SK-N-SH (cell line): ENCODE measurements at regions not wholly inside any gene's neighbourhood (a gene's known extent, or its start where the extent isn't known, plus 50 kb on each side); places are given as distances from the start of the nearest gene placed in this dataset.

ENCODE experiments used
- CTCF ChIA-PET: fragments of 300-600, 350-600 bp; formaldehyde crosslinking; extraction: SDS; loops from one replicate; lab custom pipeline; 2021; lab: Yijun Ruan, JAX
- POLR2A ChIA-PET: fragments of 350-600 bp; sonication (Branson Sonifier 250); formaldehyde crosslinking; extraction: SDS; loops from one replicate; lab custom pipeline; 2020; ENCODE audit warnings: antibody characterized with exemption, inconsistent platforms; lab: Yijun Ruan, JAX
- DNase-seq: peaks from one replicate; pipeline ENCODE4 v3.0.0; 2012
- H2AFZ ChIP-seq: fragments of 200-600 bp; sonication (generic); 2 replicates; pipeline ENCODE4 v1.8.1; 2016; ENCODE audit warnings: antibody characterized with exemption, mild to moderate bottlenecking, low read depth
- H3F3A ChIP-seq: fragments of 200-600 bp; sonication (generic); replicated peaks from 2 replicates; pipeline ENCODE3; 2016; ENCODE audit warnings: antibody characterized with exemption, mild to moderate bottlenecking; ENCODE audit not compliant: insufficient read depth
- H3K27ac ChIP-seq, 2 experiments: fragments of 200-500 bp in 1 of 2; fragments of 200-600 bp in 1 of 2; sonication (Bioruptor generic) in 1 of 2; sonication (generic), shearing (Covaris generic) in 1 of 2; 2 replicates each; pipeline versions ENCODE4 v1.5.1 to v1.6.1; 2014 to 2016; ENCODE audit warnings: low read depth in 2 of 2, inconsistent platforms in 1 of 2, low read length in 1 of 2, mild to moderate bottlenecking in 1 of 2, mixed read lengths in 1 of 2
- H3K27me3 ChIP-seq: fragments of 200-600 bp; sonication (generic), shearing (Covaris generic); 2 replicates; pipeline ENCODE4 v1.6.1; 2016; ENCODE audit warnings: mixed run types; ENCODE audit not compliant: insufficient read depth
- H3K36me3 ChIP-seq, 2 experiments: fragments of 200-500 bp in 1 of 2; fragments of 200-600 bp in 1 of 2; sonication (Bioruptor generic) in 1 of 2; sonication (generic) in 1 of 2; replicated peaks in 1 of 2; 2 replicates each; pipeline versions ENCODE3 to v1.5.1; 2014 to 2016; ENCODE audit warnings: low read length in 1 of 2, mild to moderate bottlenecking in 1 of 2; ENCODE audit not compliant: insufficient read depth in 2 of 2, control insufficient read depth in 1 of 2
- H3K4me1 ChIP-seq, 2 experiments: fragments of 200-500 bp in 1 of 2; fragments of 200-600 bp in 1 of 2; sonication (Bioruptor generic) in 1 of 2; sonication (generic), shearing (Covaris generic) in 1 of 2; 2 replicates each; pipeline versions ENCODE4 v1.5.1 to v1.6.1; 2014 to 2016; ENCODE audit warnings: low read depth in 1 of 2, low read length in 1 of 2, mixed run types in 1 of 2; ENCODE audit not compliant: insufficient read depth in 2 of 2, control insufficient read depth in 1 of 2
- H3K4me2 ChIP-seq: fragments of 200-600 bp; sonication (generic), shearing (Covaris generic); 2 replicates; pipeline ENCODE4 v1.6.1; 2017; ENCODE audit warnings: mixed run types
- H3K4me3 ChIP-seq, 2 experiments: fragments of 200-500 bp in 1 of 2; fragments of 200-600 bp in 1 of 2; sonication (Bioruptor generic) in 1 of 2; sonication (generic), shearing (Covaris generic) in 1 of 2; 2 replicates each; pipeline versions ENCODE4 v1.5.1 to v1.8.1; 2014 to 2016; ENCODE audit warnings: low read depth in 2 of 2, inconsistent platforms in 1 of 2, low read length in 1 of 2, mild to moderate bottlenecking in 1 of 2, mixed read lengths in 1 of 2, moderate library complexity in 1 of 2
- H3K79me2 ChIP-seq: fragments of 200-600 bp; sonication (generic); 2 replicates; pipeline ENCODE4 v1.8.1; 2017; ENCODE audit warnings: mild to moderate bottlenecking; ENCODE audit not compliant: insufficient read depth
- H3K9ac ChIP-seq: fragments of 200-600 bp; sonication (generic); 2 replicates; pipeline ENCODE4 v1.6.1; 2017; ENCODE audit warnings: mixed run types
- H3K9me2 ChIP-seq: fragments of 200-600 bp; sonication (generic); 2 replicates; pipeline ENCODE4 v1.6.1; 2017; ENCODE audit warnings: mixed run types
- H3K9me3 ChIP-seq: fragments of 200-600 bp; sonication (generic); 2 replicates; pipeline ENCODE4 v1.6.1; 2017; ENCODE audit warnings: mixed run types, mild to moderate bottlenecking, moderate library complexity
- H4K20me1 ChIP-seq: fragments of 200-600 bp; sonication (generic); 2 replicates; pipeline ENCODE4 v1.6.1; 2017; ENCODE audit warnings: mild to moderate bottlenecking, mixed run types; ENCODE audit not compliant: insufficient read depth
- ELF1 ChIP-seq: IDR thresholded peaks from 2 replicates; pipeline ENCODE4 v1.4.0; 2012
- EZH2phosphoT487 ChIP-seq: fragments of 200-600 bp; sonication (generic); IDR thresholded peaks from 2 replicates; pipeline ENCODE4 v1.6.1; 2017; ENCODE audit warnings: low read depth, mixed run types, mild to moderate bottlenecking, antibody characterized with exemption, moderate library complexity, borderline replicate concordance
- FOSL2 ChIP-seq: IDR thresholded peaks from 2 replicates; pipeline ENCODE4 v1.4.0; 2012; ENCODE audit warnings: low read depth, mild to moderate bottlenecking, moderate library complexity, borderline replicate concordance
- GATA2 ChIP-seq: sonication (generic); formaldehyde crosslinking; IDR thresholded peaks from 2 replicates; pipeline ENCODE4 v1.5.0; 2020; ENCODE audit warnings: mild to moderate bottlenecking, missing genetic modification reagents
- IRF3 ChIP-seq: fragments of 150-350 bp; IDR thresholded peaks from 2 replicates; pipeline ENCODE4 v1.6.1; 2016; ENCODE audit warnings: mild to moderate bottlenecking, low read depth, low read length
- MXI1 ChIP-seq: IDR thresholded peaks from 2 replicates; pipeline ENCODE4 v1.6.1; 2012; ENCODE audit warnings: mild to moderate bottlenecking, low read depth, low read length, improper control_type of control experiment
- NRF1 ChIP-seq: IDR thresholded peaks from 2 replicates; pipeline ENCODE4 v1.6.1; 2012; ENCODE audit warnings: low read depth, mild to moderate bottlenecking, low read length
- REST ChIP-seq: IDR thresholded peaks from 2 replicates; pipeline ENCODE4 v1.6.1; 2012; ENCODE audit warnings: mild to moderate bottlenecking, low read depth, low read length, moderate library complexity
- RFX5 ChIP-seq: IDR thresholded peaks from 2 replicates; pipeline ENCODE4 v1.6.1; 2012; ENCODE audit warnings: mild to moderate bottlenecking, improper control_type of control experiment, low read length
- SIN3A ChIP-seq: IDR thresholded peaks from 2 replicates; pipeline ENCODE4 v1.6.1; 2012; ENCODE audit warnings: low read depth, mild to moderate bottlenecking, low read length, moderate library complexity, borderline replicate concordance
- TAF1 ChIP-seq: IDR thresholded peaks from 2 replicates; pipeline ENCODE4 v1.6.1; 2012; ENCODE audit warnings: low read depth, mild to moderate bottlenecking, low read length, moderate library complexity, borderline replicate concordance
- TCF12 ChIP-seq: IDR thresholded peaks from 2 replicates; pipeline ENCODE4 v1.4.0; 2012
- WGBS: methylation state at CpG from one replicate; pipeline ENCODE4 v1.1.6; 2017; ENCODE audit warnings: low lambda C conversion rate; 5-methylcytosine and 5-hydroxymethylcytosine counted together
- TF ChIP-seq, protein P1 (sequence below): IDR thresholded peaks from 2 replicates; pipeline ENCODE4 v1.4.0; 2012; ENCODE audit warnings: low read depth, borderline replicate concordance
- TF ChIP-seq, protein P2 (sequence below): fragments of 150-350 bp; IDR thresholded peaks from 2 replicates; pipeline ENCODE4 v1.6.1; 2017; ENCODE audit warnings: antibody characterized with exemption, low read length, low read depth, borderline replicate concordance

GRCh38 chr2:225104971-225105370, 62.7 kb upstream of the DOCK10 start:
- H3K4me1 ChIP-seq, result peaks cover 0 to 13% of the 10 kb centered on the region in 2 experiments; a peak in 3 of 4 replicates
- H3K27me3 ChIP-seq, result no peaks in the 10 kb centered on the region
- H3K79me2 ChIP-seq, result no peaks in the 10 kb centered on the region
- no peaks in the 10 kb centered on the region for H4K20me1 ChIP-seq
- no peaks in the 10 kb centered on the region; the same call in 1 of the 2 replicates for H3K9me3 ChIP-seq
- DNase-seq, result no peak
- no peaks in the 10 kb centered on the region for H3K9me2 ChIP-seq
- H3F3A ChIP-seq, result peaks cover 40% of the 10 kb centered on the region
- H3K36me3 ChIP-seq, result no peaks in the 10 kb centered on the region
- H2AFZ ChIP-seq, result no peak overlapping the region; the same call in 1 of the 2 replicates
- ChIA-PET POLR2A (no interaction called here), CTCF (interaction anchor here (1.2 kb wide), 1 partner anchor 555 kb away, joined by 5 read pairs; no protein-coding TSS in a partner anchor)
- H3K9ac ChIP-seq, result no peak overlapping the region
- H3K27ac ChIP-seq, result peak overlapping the region in 1 of 2 experiments; percentile 87; a peak in 2 of 4 replicates
- no peak for TF ChIP-seq TAF1
- no peak for TF ChIP-seq TCF12
- TF ChIP-seq, protein P1, sequence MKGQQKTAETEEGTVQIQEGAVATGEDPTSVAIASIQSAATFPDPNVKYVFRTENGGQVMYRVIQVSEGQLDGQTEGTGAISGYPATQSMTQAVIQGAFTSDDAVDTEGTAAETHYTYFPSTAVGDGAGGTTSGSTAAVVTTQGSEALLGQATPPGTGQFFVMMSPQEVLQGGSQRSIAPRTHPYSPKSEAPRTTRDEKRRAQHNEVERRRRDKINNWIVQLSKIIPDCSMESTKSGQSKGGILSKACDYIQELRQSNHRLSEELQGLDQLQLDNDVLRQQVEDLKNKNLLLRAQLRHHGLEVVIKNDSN, result no peak
- TF ChIP-seq REST, result no peak
- no peak for TF ChIP-seq EZH2phosphoT487
- TF ChIP-seq, protein P2, sequence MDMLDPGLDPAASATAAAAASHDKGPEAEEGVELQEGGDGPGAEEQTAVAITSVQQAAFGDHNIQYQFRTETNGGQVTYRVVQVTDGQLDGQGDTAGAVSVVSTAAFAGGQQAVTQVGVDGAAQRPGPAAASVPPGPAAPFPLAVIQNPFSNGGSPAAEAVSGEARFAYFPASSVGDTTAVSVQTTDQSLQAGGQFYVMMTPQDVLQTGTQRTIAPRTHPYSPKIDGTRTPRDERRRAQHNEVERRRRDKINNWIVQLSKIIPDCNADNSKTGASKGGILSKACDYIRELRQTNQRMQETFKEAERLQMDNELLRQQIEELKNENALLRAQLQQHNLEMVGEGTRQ, result no peak
- no peak for TF ChIP-seq FOSL2
- no peak for TF ChIP-seq NRF1
- TF ChIP-seq MXI1, result no peak
- no peak for TF ChIP-seq ELF1
- no peak for TF ChIP-seq SIN3A
- no peak for TF ChIP-seq IRF3
- no peak for TF ChIP-seq RFX5
- TF ChIP-seq GATA2, result no peak
- no peak overlapping the region for H3K4me3 ChIP-seq
- WGBS, result 86% methylated on average over 3 of the region's 3 CpGs
- H3K4me2 ChIP-seq, result no peak overlapping the region
